ENCODE measurements at regions not wholly inside any gene's neighbourhood (a gene's known extent, or its start where the extent isn't known, plus 50 kb on each side); places are given as distances from the start of the nearest gene placed in this dataset.

DNA sequence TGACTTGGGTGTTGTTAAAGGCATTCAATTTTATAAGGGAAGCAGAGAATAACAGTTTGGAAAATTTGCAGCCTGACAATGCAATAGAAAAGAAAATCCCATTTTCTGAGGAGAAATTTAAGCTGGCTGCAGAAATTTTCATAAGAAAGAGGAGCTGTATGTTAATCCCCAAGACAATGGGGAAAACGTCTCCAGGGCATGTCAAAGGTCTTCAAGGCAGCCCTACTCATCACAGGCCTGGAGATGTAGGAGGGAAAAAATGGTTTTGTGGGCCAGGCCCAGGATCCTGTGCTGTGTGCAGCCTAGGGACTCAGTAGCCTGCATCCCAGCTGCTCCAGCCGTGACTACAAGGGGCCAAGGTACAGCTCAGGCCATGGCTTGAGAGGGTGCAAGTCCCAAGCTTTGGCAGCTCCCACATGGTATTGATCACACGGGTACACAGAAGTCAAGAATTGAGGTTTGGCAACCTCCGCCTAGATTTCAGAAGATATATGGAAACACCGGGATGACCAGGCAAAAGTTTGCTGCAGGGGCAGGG is 846.4 kb downstream of the C12orf50 start:
- TF ChIP-seq, protein P1, sequence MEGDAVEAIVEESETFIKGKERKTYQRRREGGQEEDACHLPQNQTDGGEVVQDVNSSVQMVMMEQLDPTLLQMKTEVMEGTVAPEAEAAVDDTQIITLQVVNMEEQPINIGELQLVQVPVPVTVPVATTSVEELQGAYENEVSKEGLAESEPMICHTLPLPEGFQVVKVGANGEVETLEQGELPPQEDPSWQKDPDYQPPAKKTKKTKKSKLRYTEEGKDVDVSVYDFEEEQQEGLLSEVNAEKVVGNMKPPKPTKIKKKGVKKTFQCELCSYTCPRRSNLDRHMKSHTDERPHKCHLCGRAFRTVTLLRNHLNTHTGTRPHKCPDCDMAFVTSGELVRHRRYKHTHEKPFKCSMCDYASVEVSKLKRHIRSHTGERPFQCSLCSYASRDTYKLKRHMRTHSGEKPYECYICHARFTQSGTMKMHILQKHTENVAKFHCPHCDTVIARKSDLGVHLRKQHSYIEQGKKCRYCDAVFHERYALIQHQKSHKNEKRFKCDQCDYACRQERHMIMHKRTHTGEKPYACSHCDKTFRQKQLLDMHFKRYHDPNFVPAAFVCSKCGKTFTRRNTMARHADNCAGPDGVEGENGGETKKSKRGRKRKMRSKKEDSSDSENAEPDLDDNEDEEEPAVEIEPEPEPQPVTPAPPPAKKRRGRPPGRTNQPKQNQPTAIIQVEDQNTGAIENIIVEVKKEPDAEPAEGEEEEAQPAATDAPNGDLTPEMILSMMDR (IDR thresholded peaks at IDR 0.05): no peak
- no peak for TF ChIP-seq POLR2A (IDR thresholded peaks at IDR 0.05)
- no peak overlapping the region for H3K27ac ChIP-seq
- no peak for DNase-seq
- H3K36me3 ChIP-seq: no peaks in the 10 kb centered on the region
- H3K4me1 ChIP-seq: no peaks in the 10 kb centered on the region
- no peaks in the 10 kb centered on the region for H3K27me3 ChIP-seq
- H3K9me3 ChIP-seq: no peaks in the 10 kb centered on the region
- no peak overlapping the region for H3K4me3 ChIP-seq
- intact Hi-C loops (cut with DNase I; ENCODE audit: low total_unique reads): no loop called here

DNA sequence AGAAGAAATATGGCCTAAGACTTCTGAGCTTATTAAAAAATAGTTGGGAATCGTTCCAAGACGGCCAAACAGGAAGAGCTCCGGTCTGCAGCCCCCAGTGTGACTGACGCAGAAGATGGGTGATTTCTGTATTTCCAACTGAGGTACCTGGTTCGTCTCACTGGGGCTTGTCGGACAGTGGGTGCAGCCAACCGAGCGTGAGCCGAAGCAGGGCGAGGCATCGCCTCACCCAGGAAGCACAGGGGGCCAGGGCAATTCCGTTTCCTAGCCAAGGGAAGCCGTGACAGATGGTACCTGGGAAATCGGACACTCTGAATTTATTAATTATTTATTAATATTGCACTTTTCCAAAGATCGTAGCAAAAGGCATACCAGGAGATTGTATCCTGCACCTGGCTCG is 857.8 kb downstream of the C12orf50 start:
- no peaks in the 10 kb centered on the region for H3K9me3 ChIP-seq
- H3K27me3 ChIP-seq: no peaks in the 10 kb centered on the region
- intact Hi-C loops (cut with DNase I; ENCODE audit: low total_unique reads): no loop called here
- H3K4me1 ChIP-seq: no peaks in the 10 kb centered on the region
- H3K4me3 ChIP-seq: no peak overlapping the region
- DNase-seq: no peak
- H3K36me3 ChIP-seq: no peaks in the 10 kb centered on the region
- TF ChIP-seq, protein P1 (IDR thresholded peaks at IDR 0.05): no peak
- no peak for TF ChIP-seq POLR2A (IDR thresholded peaks at IDR 0.05)
- no peak overlapping the region for H3K27ac ChIP-seq

DNA sequence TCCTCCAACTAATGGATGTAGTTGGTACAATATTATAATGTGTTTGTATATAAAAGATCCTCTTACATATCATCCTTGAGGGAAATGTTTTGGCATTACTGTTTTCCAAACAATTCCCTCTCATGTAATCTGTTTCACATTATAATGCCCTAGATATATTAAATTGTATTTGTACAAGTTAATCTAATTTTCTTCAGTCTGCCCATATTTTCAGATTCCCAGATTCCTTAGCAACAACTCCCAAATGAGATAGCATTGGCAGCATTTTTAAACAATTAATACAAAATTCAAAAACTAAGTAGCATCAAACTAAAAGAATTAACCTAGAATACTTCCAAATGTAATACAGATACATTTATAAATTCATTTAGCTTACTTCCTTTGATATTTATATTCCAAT is 860.2 kb downstream of the C12orf50 start:
- DNase-seq: no peak
- Histone ChIP-seq H3K36me3 (no peaks in the 10 kb centered on the region), H3K27me3 (no peaks in the 10 kb centered on the region), H3K4me1 (no peaks in the 10 kb centered on the region), H3K9me3 (no peaks in the 10 kb centered on the region), H3K4me3 (no peak overlapping the region), H3K27ac (no peak overlapping the region)
- intact Hi-C loops (cut with DNase I; ENCODE audit: low total_unique reads): no loop called here
- TF ChIP-seq, protein P1 (IDR thresholded peaks at IDR 0.05): no peak
- no peak for TF ChIP-seq POLR2A (IDR thresholded peaks at IDR 0.05)

DNA sequence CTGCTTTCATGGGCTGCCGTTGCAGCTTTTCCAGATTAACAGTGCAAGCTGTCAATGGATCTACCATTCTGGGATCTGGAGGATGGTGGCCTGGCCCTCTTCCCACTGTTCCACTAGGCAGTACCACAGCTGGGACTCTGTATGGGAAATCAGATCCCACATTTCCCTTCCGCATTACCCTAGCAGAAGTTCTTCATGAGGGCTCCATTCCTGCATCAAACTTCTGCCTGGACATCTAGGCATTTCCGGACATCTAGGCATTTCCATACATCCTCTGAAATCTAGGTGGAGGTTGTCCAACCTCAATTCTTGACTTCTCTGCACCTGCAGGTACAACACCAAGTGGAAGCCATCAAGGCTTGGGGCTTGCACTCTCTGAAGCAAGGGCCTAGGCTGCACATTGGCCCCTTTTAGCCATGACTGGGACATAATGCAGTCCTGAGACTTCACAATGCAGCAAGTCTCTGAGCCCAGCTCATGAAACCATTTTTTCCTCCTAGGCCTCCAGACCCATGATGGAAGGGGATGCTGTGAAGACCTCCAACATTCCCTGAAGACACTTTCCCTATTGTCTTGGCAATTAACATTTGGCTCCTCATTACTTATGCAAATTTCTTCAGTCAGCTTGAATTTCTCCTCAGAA is 863.3 kb downstream of the C12orf50 start:
- no peaks in the 10 kb centered on the region for H3K27me3 ChIP-seq
- DNase-seq: no peak
- no peaks in the 10 kb centered on the region for H3K4me1 ChIP-seq
- H3K9me3 ChIP-seq: no peaks in the 10 kb centered on the region
- intact Hi-C loops (cut with DNase I; ENCODE audit: low total_unique reads): no loop called here
- H3K36me3 ChIP-seq: no peaks in the 10 kb centered on the region
- no peak overlapping the region for H3K27ac ChIP-seq
- no peak for TF ChIP-seq POLR2A (IDR thresholded peaks at IDR 0.05)
- TF ChIP-seq, protein P1 (IDR thresholded peaks at IDR 0.05): no peak
- no peak overlapping the region for H3K4me3 ChIP-seq

DNA sequence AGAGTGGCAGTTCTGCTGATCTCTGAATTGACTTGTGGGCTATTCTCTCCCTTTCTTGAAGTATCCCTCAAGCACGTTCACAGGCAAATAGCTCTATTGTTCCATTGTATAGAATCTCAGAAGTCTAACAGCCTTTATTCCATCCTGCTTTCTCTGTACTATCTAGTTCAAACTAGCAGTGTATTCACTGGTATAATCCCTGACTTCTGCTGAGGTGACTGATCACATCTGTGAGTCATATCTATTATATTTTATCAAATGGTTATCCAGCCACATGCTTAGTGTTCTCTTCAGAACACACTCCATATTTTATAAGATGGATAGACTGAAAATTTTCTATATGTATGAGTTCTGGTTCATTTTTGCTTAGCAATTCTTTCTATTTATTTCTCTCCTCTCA is 866.1 kb downstream of the C12orf50 start:
- intact Hi-C loops (cut with DNase I; ENCODE audit: low total_unique reads): no loop called here
- Histone ChIP-seq H3K27ac (no peak overlapping the region), H3K9me3 (no peaks in the 10 kb centered on the region), H3K36me3 (no peaks in the 10 kb centered on the region), H3K4me1 (no peaks in the 10 kb centered on the region), H3K27me3 (no peaks in the 10 kb centered on the region), H3K4me3 (no peak overlapping the region)
- TF ChIP-seq, protein P1 (IDR thresholded peaks at IDR 0.05): no peak
- TF ChIP-seq POLR2A (IDR thresholded peaks at IDR 0.05): no peak
- DNase-seq: no peak
